K562 (cell line): ENCODE measurements at regions not wholly inside any gene's neighbourhood (a gene's known extent, or its start where the extent isn't known, plus 50 kb on each side); places are given as distances from the start of the nearest gene placed in this dataset.

Experiments
- ATAC-seq: fragments of 200-7000 bp; cut with Tn5 transposase; 3 replicates; pipeline ENCODE4 v1.9.1; 2020; ENCODE audit warnings: moderate library complexity
- BruUV-seq: library from RNA; stranded (reverse); fragments of 400-500 nt; replicated peaks from 2 replicates; lab custom pipeline; 2021; lab: Mats Ljungman, UMichigan
- CTCF ChIA-PET: fragments of 300-600 bp; formaldehyde crosslinking; extraction: SDS; loops from one replicate; lab custom pipeline; 2021; ENCODE audit warnings: low intra/inter-chr PET ratio; lab: Yijun Ruan, JAX
- POLR2A ChIA-PET: fragments of 300-600, 350-650 bp; sonication (Branson Sonifier 250); formaldehyde crosslinking; extraction: SDS; loops from one replicate; lab custom pipeline; 2021; ENCODE audit warnings: antibody characterized with exemption, inconsistent platforms; lab: Yijun Ruan, JAX
- DNase-seq, 4 experiments: peaks; one replicate each; pipeline versions ENCODE4 v3.0.0 to v3.0.0-alpha.2; 2011 to 2018; ENCODE audit warnings: low spot score in 3 of 4, mixed read lengths in 3 of 4; ENCODE audit errors: extremely low read depth in 1 of 4
- FAIRE-seq: peaks from 2 replicates; lab custom pipeline; 2011; peaks lifted over from hg19 to GRCh38; lab: Jason Lieb, UNC
- H2AFZ ChIP-seq: 2 replicates; pipeline ENCODE4 v1.6.0; 2011; ENCODE audit warnings: low read depth, low read length, control low read depth, inconsistent platforms
- H3K27ac ChIP-seq: fragments of 200-600 bp; 3 replicates; pipeline ENCODE4 v1.8.0; 2011; ENCODE audit warnings: low read depth, mild to moderate bottlenecking, control low read depth, inconsistent platforms, low read length, moderate library complexity, mixed read lengths; ENCODE audit errors: extremely low read depth
- H3K27me3 ChIP-seq, 2 experiments: fragments of 300-600 bp in 1 of 2; 2 replicates in 1 of 2; 3 replicates in 1 of 2; pipeline versions ENCODE4 v1.6.0 to v1.8.0; 2011; ENCODE audit warnings: inconsistent platforms in 2 of 2, low read length in 2 of 2, mild to moderate bottlenecking in 1 of 2, mixed read lengths in 1 of 2, moderate library complexity in 1 of 2; ENCODE audit not compliant: control insufficient read depth in 2 of 2, insufficient read depth in 2 of 2
- H3K36me3 ChIP-seq: fragments of 300-600 bp; 3 replicates; pipeline ENCODE4 v1.8.0; 2011; ENCODE audit warnings: mild to moderate bottlenecking, low read length, inconsistent platforms; ENCODE audit not compliant: control insufficient read depth, insufficient read depth
- H3K4me1 ChIP-seq, 2 experiments: fragments of 200-600 bp in 1 of 2; replicated peaks in 1 of 2; 2 replicates in 1 of 2; 3 replicates in 1 of 2; pipeline versions ENCODE4 v1.5.1 to v1.8.0; 2011; ENCODE audit warnings: inconsistent platforms in 2 of 2, low read length in 2 of 2, mild to moderate bottlenecking in 1 of 2, mixed read lengths in 1 of 2, moderate library complexity in 1 of 2; ENCODE audit not compliant: control insufficient read depth in 2 of 2, insufficient read depth in 2 of 2
- H3K4me2 ChIP-seq: 2 replicates; pipeline ENCODE4 v1.6.1; 2011; ENCODE audit warnings: low read length, control low read depth, inconsistent platforms, mixed read lengths; ENCODE audit not compliant: insufficient read depth
- H3K4me3 ChIP-seq: fragments of 200-600 bp; sonication (generic), shearing (Covaris generic); 2 replicates; pipeline ENCODE4 v1.5.1; 2016; ENCODE audit warnings: control low read depth, inconsistent platforms
- H3K79me2 ChIP-seq: fragments of 200-600 bp; 3 replicates; pipeline ENCODE4 v1.8.0; 2011; ENCODE audit warnings: low read length, inconsistent platforms; ENCODE audit not compliant: control insufficient read depth, insufficient read depth
- H3K9ac ChIP-seq, 2 experiments: 2 replicates each; pipeline versions ENCODE4 v1.6.0 to v1.6.1; 2011; ENCODE audit warnings: low read depth in 2 of 2, low read length in 2 of 2, control low read depth in 1 of 2, inconsistent platforms in 1 of 2, mild to moderate bottlenecking in 1 of 2, mixed read lengths in 1 of 2; ENCODE audit not compliant: insufficient read depth in 1 of 2
- H3K9me1 ChIP-seq: one replicate; pipeline ENCODE4 v1.6.0; 2011; ENCODE audit warnings: inconsistent platforms, mild to moderate bottlenecking, low read length, moderate library complexity; ENCODE audit not compliant: control insufficient read depth, insufficient read depth
- H3K9me3 ChIP-seq: replicated peaks from 2 replicates; pipeline ENCODE4 v1.5.1; 2011; ENCODE audit warnings: low read depth, low read length, inconsistent platforms; ENCODE audit not compliant: control insufficient read depth, insufficient read depth
- H4K20me1 ChIP-seq: replicated peaks from 2 replicates; pipeline ENCODE4 v1.6.1; 2011; ENCODE audit warnings: low read length, inconsistent platforms, mixed read lengths; ENCODE audit not compliant: control insufficient read depth, insufficient read depth
- ARID1B ChIP-seq: fragments of 450-650 bp; IDR thresholded peaks from 2 replicates; pipeline ENCODE4 v1.6.1; 2016; ENCODE audit warnings: antibody characterized with exemption, mild to moderate bottlenecking, inconsistent platforms
- CBX5 ChIP-seq: IDR thresholded peaks from 2 replicates; pipeline ENCODE4 v1.6.1; 2014; ENCODE audit warnings: low read depth, borderline replicate concordance
- HES1 ChIP-seq: fragments of 450-650 bp; IDR thresholded peaks from 2 replicates; pipeline ENCODE4 v1.6.1; 2016; ENCODE audit warnings: low read depth, mild to moderate bottlenecking, moderate library complexity
- ILF3 ChIP-seq: fragments of 450-650 bp; IDR thresholded peaks from 2 replicates; pipeline ENCODE4 v1.6.1; 2018; ENCODE audit warnings: antibody characterized with exemption, mild to moderate bottlenecking, moderate library complexity, borderline replicate concordance
- MED1 ChIP-seq: sonication (generic); formaldehyde crosslinking; IDR thresholded peaks from 2 replicates; pipeline ENCODE4 v1.8.1; 2023; ENCODE audit warnings: missing genetic modification reagents, borderline replicate concordance
- ZFX ChIP-seq: sonication (generic); formaldehyde crosslinking; IDR thresholded peaks from 2 replicates; pipeline ENCODE4 v1.8.0; 2022; ENCODE audit warnings: mild to moderate bottlenecking, missing genetic modification reagents, moderate library complexity
- ZNF263 ChIP-seq: sonication (generic); formaldehyde crosslinking; IDR thresholded peaks from 2 replicates; pipeline ENCODE4 v1.8.0; 2022; ENCODE audit warnings: mild to moderate bottlenecking, missing genetic modification reagents, borderline replicate concordance
- ZNF324 ChIP-seq: fragments of 250-450 bp; sonication (Bioruptor Pico); IDR thresholded peaks from 2 replicates; pipeline ENCODE4 v1.4.0; 2020; ENCODE audit warnings: mild to moderate bottlenecking
- ZNF584 ChIP-seq: fragments of 200-800 bp; sonication (Bioruptor generic); IDR thresholded peaks from 2 replicates; pipeline ENCODE4 v1.6.1; 2016; ENCODE audit warnings: low read depth, mild to moderate bottlenecking, missing genetic modification characterization, missing compliant biosample characterization
- WGBS: fragments of 100-300 bp; shearing (Covaris generic); methylation state at CpG from one replicate; pipeline ENCODE4 v1.1.6; 2016; ENCODE audit warnings: low coverage, mixed read lengths; ENCODE audit not compliant: insufficient coverage; ENCODE audit errors: missing lambda C conversion rate; 5-methylcytosine and 5-hydroxymethylcytosine counted together
- in situ Hi-C: fragments of 300-500 bp; cut with MboI; formaldehyde crosslinking; loops from 4 replicates; pipeline ENCODE4 v1.15.0; 2018; ENCODE audit warnings: inconsistent platforms, mixed read lengths
- intact Hi-C: fragments of 100-400 bp; cut with micrococcal nuclease; formaldehyde crosslinking; loops from 2 replicates; pipeline ENCODE4 v1.14.2; 2022
- TF ChIP-seq, protein P1 (sequence below): fragments of 250-450 bp; sonication (Bioruptor Pico); IDR thresholded peaks from 2 replicates; pipeline ENCODE4 v1.9.0; 2021; ENCODE audit warnings: mild to moderate bottlenecking

DNA sequence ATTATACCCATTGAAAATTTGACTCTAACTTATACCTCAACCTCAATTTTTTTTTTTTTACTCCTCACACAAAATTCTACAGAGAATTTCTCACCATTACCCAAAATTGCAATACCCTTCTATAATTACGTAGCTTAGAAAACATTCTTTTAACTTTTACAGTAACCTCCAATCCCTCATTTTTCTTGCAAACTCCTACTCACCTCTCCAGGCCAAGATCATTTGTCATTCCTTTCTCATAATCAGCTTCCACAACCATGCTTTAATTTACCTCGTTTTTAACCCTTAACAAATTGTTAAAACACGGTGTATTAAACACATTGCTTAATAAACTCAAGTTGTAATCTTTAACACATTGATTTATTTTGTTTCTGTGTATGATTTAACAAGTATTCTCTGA, 289.7 kb upstream of the TRAM1L1 start:
- H3K79me2 ChIP-seq: no peaks in the 10 kb centered on the region
- H3K4me3 ChIP-seq: no peak overlapping the region
- TF ChIP-seq ZNF263 (CRISPR knock-in tag) (no peak), MED1 (CRISPR knock-in tag) (no peak), CBX5 (no peak), ZNF324 (CRISPR knock-in tag) (no peak), ILF3 (no peak), HES1 (no peak), ARID1B (no peak), ZNF584 (no peak), ZFX (no peak)
- TF ChIP-seq, protein P1, sequence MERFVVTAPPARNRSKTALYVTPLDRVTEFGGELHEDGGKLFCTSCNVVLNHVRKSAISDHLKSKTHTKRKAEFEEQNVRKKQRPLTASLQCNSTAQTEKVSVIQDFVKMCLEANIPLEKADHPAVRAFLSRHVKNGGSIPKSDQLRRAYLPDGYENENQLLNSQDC: no peak
- H2AFZ ChIP-seq: no peak overlapping the region
- WGBS: 0% methylated on average over 3 of the region's 3 CpGs
- no peak overlapping the region for H3K9ac ChIP-seq
- H3K27me3 ChIP-seq: no peaks in the 10 kb centered on the region
- ATAC-seq: no peak
- no peaks in the 10 kb centered on the region for H3K36me3 ChIP-seq
- H3K27ac ChIP-seq: no peak overlapping the region
- no peaks in the 10 kb centered on the region for H3K9me1 ChIP-seq
- no peaks in the 10 kb centered on the region for H3K4me1 ChIP-seq
- H3K4me2 ChIP-seq: no peak overlapping the region
- POLR2A ChIA-PET: no interaction called here
- in situ Hi-C loops (no loop called here), intact Hi-C loops (no loop called here)
- no TSS peak for BruUV-seq
- no peaks in the 10 kb centered on the region for H3K9me3 ChIP-seq
- H4K20me1 ChIP-seq: no peaks in the 10 kb centered on the region
- DNase-seq: no peak
- CTCF ChIA-PET: no interaction called here
- FAIRE-seq: no peak
